C1 segment of cervical spinal cord (tissue), 14 donors: ENCODE measurements at regions not wholly inside any gene's neighbourhood (a gene's known extent, or its start where the extent isn't known, plus 50 kb on each side); places are given as distances from the start of the nearest gene placed in this dataset.
"Not testable (repeated sequence)": the region's sequence is repeated elsewhere in the genome, so short reads cannot be mapped to it uniquely, and the experiment has no call there.

Experiments used
- DNase-seq, 14 donors: peaks; one replicate each; lab custom pipeline; 2025; lab: John Stamatoyannopoulos, UW

GRCh38 chr1:229169399-229169798, 101.5 kb upstream of the RAB4A start:
- DNase-seq: no peak

- no peak for DNase-seq
These were observed 100.6 kb upstream of the RAB4A start for GRCh38 chr1:229170274-229170673.

- DNase-seq: no peak
These were observed 100.0 kb upstream of the RAB4A start for GRCh38 chr1:229170778-229171505.

GRCh38 chr1:229171934-229172333, 99.0 kb upstream of the RAB4A start:
- peak in 1 of 14 donors; percentile 54 for DNase-seq

- DNase-seq: not testable (repeated sequence)
These were observed 97.1 kb upstream of the RAB4A start for GRCh38 chr1:229173491-229174476.

- DNase-seq: not testable (repeated sequence)
These were observed 95.6 kb upstream of the RAB4A start for GRCh38 chr1:229175297-229175696.

GRCh38 chr1:229176457-229176856, 94.5 kb upstream of the RAB4A start:
- not testable (repeated sequence) for DNase-seq

GRCh38 chr1:229180161-229180560, 90.8 kb upstream of the RAB4A start:
- DNase-seq: no peak

GRCh38 chr1:229181419-229181818, 89.5 kb upstream of the RAB4A start:
- no peak for DNase-seq

- no peak for DNase-seq
These were observed 87.3 kb upstream of the RAB4A start for GRCh38 chr1:229183588-229183987.

GRCh38 chr1:229184066-229184465, 86.8 kb upstream of the RAB4A start:
- DNase-seq: peak in 1 of 14 donors; percentile 25

GRCh38 chr1:229185963-229186362, 84.9 kb upstream of the RAB4A start:
- no peak for DNase-seq

GRCh38 chr1:229186373-229187056, 84.4 kb upstream of the RAB4A start:
- DNase-seq: no peak

- no peak for DNase-seq
These were observed 80.8 kb upstream of the RAB4A start for GRCh38 chr1:229190057-229190575.

GRCh38 chr1:229191066-229191674, 79.7 kb upstream of the RAB4A start:
- DNase-seq: no peak

GRCh38 chr1:229192031-229192430, 78.9 kb upstream of the RAB4A start:
- DNase-seq: no peak

- no peak for DNase-seq
These were observed 78.1 kb upstream of the RAB4A start for GRCh38 chr1:229192853-229193252.

- DNase-seq: no peak
These were observed 76.8 kb upstream of the RAB4A start for GRCh38 chr1:229194096-229194495.

- no peak for DNase-seq
These were observed 75.7 kb upstream of the RAB4A start for GRCh38 chr1:229195246-229195645.

- no peak for DNase-seq
These were observed 74.3 kb upstream of the RAB4A start for GRCh38 chr1:229196404-229197264.

- DNase-seq: no peak
These were observed 73.7 kb upstream of the RAB4A start for GRCh38 chr1:229197265-229197585.
